PC-3 (cell line): ENCODE measurements at regions not wholly inside any gene's neighbourhood (a gene's known extent, or its start where the extent isn't known, plus 50 kb on each side); places are given as distances from the start of the nearest gene placed in this dataset.

Experiments used
- EZH2 ChIP-seq: fragments of 300-600 bp; sonication (generic); IDR thresholded peaks from one replicate; pipeline ENCODE4 v1.6.1; 2017; ENCODE audit warnings: antibody characterized with exemption, mild to moderate bottlenecking, low read length; ENCODE audit not compliant: unreplicated experiment
- TF ChIP-seq, protein P1 (sequence below): fragments of 300-600 bp; sonication (generic); conservative IDR thresholded peaks from 2 replicates; pipeline ENCODE4 v1.5.1; 2017; ENCODE audit warnings: antibody characterized with exemption, low read depth, mild to moderate bottlenecking, low read length

DNA sequence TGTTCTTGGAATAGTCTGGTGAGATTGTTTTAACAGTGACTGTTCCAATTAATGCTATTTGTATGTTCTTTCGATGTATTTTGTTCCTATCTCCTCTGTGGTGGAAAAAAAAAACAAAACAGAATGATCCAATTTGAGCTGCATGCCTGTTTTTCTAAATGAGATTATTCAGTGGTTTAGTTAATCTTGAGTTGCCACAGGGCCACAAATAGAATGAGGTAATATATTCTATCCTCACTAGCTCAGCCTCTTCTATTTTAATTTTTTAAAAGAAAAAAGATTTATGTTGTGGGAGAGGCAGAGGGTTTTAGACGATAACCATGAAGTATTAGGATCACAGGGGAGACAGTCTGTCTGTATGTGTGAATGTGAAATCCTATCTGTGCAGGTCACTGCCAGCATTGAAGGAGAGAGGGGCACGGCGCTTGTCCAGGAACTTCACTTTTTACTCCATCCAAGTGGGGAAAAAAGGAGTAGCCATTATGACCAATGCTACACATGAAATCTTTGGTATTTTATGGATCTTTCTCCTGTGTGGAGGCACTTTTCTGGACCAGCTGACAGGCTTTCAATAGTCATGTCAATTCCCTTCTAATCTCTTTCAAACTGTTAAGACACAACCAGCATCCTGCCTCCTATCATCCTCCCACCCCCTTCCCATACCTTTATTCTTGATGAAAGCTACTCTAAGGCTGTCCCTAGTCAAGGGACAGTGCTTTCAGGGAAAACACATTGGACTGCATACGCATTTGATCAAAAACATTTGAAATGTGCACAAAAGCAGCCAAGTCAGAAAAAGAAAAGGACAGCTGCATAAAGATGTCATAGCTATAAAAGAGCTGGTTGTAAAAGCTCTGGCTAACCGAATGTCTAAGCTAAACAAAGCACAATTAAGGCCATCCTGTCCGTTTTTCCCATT lies 1063.8 kb upstream of the INTU start:
- TF ChIP-seq, protein P1, sequence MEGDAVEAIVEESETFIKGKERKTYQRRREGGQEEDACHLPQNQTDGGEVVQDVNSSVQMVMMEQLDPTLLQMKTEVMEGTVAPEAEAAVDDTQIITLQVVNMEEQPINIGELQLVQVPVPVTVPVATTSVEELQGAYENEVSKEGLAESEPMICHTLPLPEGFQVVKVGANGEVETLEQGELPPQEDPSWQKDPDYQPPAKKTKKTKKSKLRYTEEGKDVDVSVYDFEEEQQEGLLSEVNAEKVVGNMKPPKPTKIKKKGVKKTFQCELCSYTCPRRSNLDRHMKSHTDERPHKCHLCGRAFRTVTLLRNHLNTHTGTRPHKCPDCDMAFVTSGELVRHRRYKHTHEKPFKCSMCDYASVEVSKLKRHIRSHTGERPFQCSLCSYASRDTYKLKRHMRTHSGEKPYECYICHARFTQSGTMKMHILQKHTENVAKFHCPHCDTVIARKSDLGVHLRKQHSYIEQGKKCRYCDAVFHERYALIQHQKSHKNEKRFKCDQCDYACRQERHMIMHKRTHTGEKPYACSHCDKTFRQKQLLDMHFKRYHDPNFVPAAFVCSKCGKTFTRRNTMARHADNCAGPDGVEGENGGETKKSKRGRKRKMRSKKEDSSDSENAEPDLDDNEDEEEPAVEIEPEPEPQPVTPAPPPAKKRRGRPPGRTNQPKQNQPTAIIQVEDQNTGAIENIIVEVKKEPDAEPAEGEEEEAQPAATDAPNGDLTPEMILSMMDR = no peak
- no peak for TF ChIP-seq EZH2
